Testis (tissue), 2 donors: ENCODE measurements at regions not wholly inside any gene's neighbourhood (a gene's known extent, or its start where the extent isn't known, plus 50 kb on each side); places are given as distances from the start of the nearest gene placed in this dataset.

Experiments used
- POLR2A ChIP-seq: fragments of 450-650 bp; IDR thresholded peaks from one replicate; pipeline ENCODE4 v1.6.1; 2017; ENCODE audit warnings: antibody characterized with exemption, mild to moderate bottlenecking, moderate library complexity
- TF ChIP-seq, protein P1 (sequence below), 3 experiments: fragments of 450-650 bp in 2 of 3; fragments of 200-600 bp in 1 of 3; sonication (generic) in 1 of 3; IDR thresholded peaks; one replicate each; pipeline ENCODE4 v1.5.1; 2016 to 2019; ENCODE audit warnings: antibody characterized with exemption in 3 of 3, mild to moderate bottlenecking in 2 of 3, moderate library complexity in 1 of 3

DNA sequence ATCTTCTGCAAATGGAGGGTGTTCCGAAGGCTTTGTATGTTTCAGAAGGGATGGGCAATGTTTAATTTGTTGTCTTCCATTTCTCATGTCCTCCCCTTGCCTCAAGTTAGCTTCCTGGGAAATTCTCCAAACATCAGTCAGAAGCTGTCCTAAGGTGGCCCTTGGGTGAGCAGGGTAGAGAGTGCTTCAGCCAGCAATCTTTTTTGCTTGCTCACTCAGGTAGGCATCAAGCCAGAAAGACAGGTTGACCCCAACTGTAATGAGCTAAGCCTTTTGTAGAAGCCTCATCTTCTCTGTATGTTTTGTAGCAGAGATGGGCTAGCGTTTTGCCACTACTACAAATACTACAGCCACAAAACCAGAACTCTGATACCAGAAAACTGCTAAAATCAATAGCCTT lies 321.5 kb upstream of the FAM78B start:
- TF ChIP-seq, protein P1, sequence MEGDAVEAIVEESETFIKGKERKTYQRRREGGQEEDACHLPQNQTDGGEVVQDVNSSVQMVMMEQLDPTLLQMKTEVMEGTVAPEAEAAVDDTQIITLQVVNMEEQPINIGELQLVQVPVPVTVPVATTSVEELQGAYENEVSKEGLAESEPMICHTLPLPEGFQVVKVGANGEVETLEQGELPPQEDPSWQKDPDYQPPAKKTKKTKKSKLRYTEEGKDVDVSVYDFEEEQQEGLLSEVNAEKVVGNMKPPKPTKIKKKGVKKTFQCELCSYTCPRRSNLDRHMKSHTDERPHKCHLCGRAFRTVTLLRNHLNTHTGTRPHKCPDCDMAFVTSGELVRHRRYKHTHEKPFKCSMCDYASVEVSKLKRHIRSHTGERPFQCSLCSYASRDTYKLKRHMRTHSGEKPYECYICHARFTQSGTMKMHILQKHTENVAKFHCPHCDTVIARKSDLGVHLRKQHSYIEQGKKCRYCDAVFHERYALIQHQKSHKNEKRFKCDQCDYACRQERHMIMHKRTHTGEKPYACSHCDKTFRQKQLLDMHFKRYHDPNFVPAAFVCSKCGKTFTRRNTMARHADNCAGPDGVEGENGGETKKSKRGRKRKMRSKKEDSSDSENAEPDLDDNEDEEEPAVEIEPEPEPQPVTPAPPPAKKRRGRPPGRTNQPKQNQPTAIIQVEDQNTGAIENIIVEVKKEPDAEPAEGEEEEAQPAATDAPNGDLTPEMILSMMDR (IDR thresholded peaks at IDR 0.05): no peak
- no peak for TF ChIP-seq POLR2A
